Uterus (tissue), 3 donors: ENCODE measurements at regions not wholly inside any gene's neighbourhood (a gene's known extent, or its start where the extent isn't known, plus 50 kb on each side); places are given as distances from the start of the nearest gene placed in this dataset.

Experiments used
- DNase-seq, 2 donors: peaks; one replicate each; pipeline ENCODE4 v3.0.0-alpha.2; 2019 to 2020
- H3K27ac ChIP-seq, 2 donors: fragments of 200-600 bp; sonication (generic); 1 replicate in 1 of 2; 2 replicates in 1 of 2; pipeline ENCODE4 v1.5.1; 2016 to 2018
- H3K27me3 ChIP-seq, 2 donors: fragments of 200-600 bp; sonication (generic); one replicate each; pipeline ENCODE4 v1.5.1; 2018 to 2019; ENCODE audit warnings: control low read depth in 1 of 2
- H3K36me3 ChIP-seq, 2 donors: fragments of 200-600 bp; sonication (generic); one replicate each; pipeline ENCODE4 v1.5.1; 2019; ENCODE audit warnings: control low read depth in 1 of 2
- H3K4me1 ChIP-seq, 2 donors: fragments of 200-600 bp; sonication (generic); one replicate each; pipeline ENCODE4 v1.5.1; 2018 to 2019; ENCODE audit warnings: control low read depth in 1 of 2
- H3K4me3 ChIP-seq, 2 donors: fragments of 200-600 bp; sonication (generic); 1 replicate in 1 of 2; 2 replicates in 1 of 2; pipeline ENCODE4 v1.5.1; 2018 to 2019; ENCODE audit warnings: mild to moderate bottlenecking in 1 of 2
- H3K9me3 ChIP-seq, 2 donors: fragments of 200-600 bp; sonication (generic); one replicate each; pipeline ENCODE4 v1.5.1; 2019; ENCODE audit warnings: control low read depth in 1 of 2
- CTCF ChIP-seq, 4 experiments: fragments of 200-600 bp in 2 of 4; fragments of 450-650 bp in 2 of 4; sonication (generic) in 2 of 4; IDR thresholded peaks; one replicate each; pipeline ENCODE4 v1.5.1; 2016 to 2019; ENCODE audit warnings: antibody characterized with exemption in 4 of 4, mild to moderate bottlenecking in 2 of 4, moderate library complexity in 1 of 4
- POLR2A ChIP-seq, 2 donors: fragments of 450-650 bp; IDR thresholded peaks; one replicate each; pipeline ENCODE4 v1.6.1; 2016; ENCODE audit warnings: antibody characterized with exemption in 2 of 2, mild to moderate bottlenecking in 1 of 2, moderate library complexity in 1 of 2
- intact Hi-C: fragments of 100-400 bp; cut with DNase I; formaldehyde crosslinking; loops from one replicate; pipeline ENCODE4 v1.15.1; 2023; ENCODE audit warnings: low total_unique reads
- donor health status: DM: yes; HTN: yes; CAD: no.

GRCh38 chr6:21310568-21311140, 282.9 kb upstream of the SOX4 start:
- no peak overlapping the region for H3K4me3 ChIP-seq
- H3K4me1 ChIP-seq, result no peaks in the 10 kb centered on the region
- no peak for TF ChIP-seq CTCF (IDR thresholded peaks at IDR 0.05)
- TF ChIP-seq POLR2A (IDR thresholded peaks at IDR 0.05), result no peak
- H3K9me3 ChIP-seq, result no peaks in the 10 kb centered on the region
- H3K36me3 ChIP-seq, result no peaks in the 10 kb centered on the region
- H3K27me3 ChIP-seq, result no peaks in the 10 kb centered on the region
- H3K27ac ChIP-seq, result no peak overlapping the region
- DNase-seq, result no peak
- intact Hi-C loops, result no loop called here

- Histone ChIP-seq H3K27ac (no peak overlapping the region), H3K36me3 (no peaks in the 10 kb centered on the region), H3K4me1 (no peaks in the 10 kb centered on the region), H3K4me3 (no peak overlapping the region), H3K27me3 (no peaks in the 10 kb centered on the region), H3K9me3 (no peaks in the 10 kb centered on the region)
- DNase-seq, result no peak
- TF ChIP-seq POLR2A (IDR thresholded peaks at IDR 0.05) (no peak), CTCF (IDR thresholded peaks at IDR 0.05) (no peak)
- intact Hi-C loops, result no loop called here
These were observed 281.4 kb upstream of the SOX4 start for GRCh38 chr6:21312118-21312517.

GRCh38 chr6:21317642-21318041, 275.9 kb upstream of the SOX4 start:
- Histone ChIP-seq H3K27ac (no peak overlapping the region), H3K4me3 (no peak overlapping the region), H3K9me3 (no peaks in the 10 kb centered on the region), H3K36me3 (no peaks in the 10 kb centered on the region), H3K27me3 (no peaks in the 10 kb centered on the region), H3K4me1 (no peaks in the 10 kb centered on the region)
- DNase-seq, result no peak
- no peak for TF ChIP-seq CTCF (IDR thresholded peaks at IDR 0.05)
- no peak for TF ChIP-seq POLR2A (IDR thresholded peaks at IDR 0.05)
- intact Hi-C loops, result no loop called here

GRCh38 chr6:21321076-21321475, 272.5 kb upstream of the SOX4 start:
- H3K27me3 ChIP-seq, result no peaks in the 10 kb centered on the region
- DNase-seq, result no peak
- no peaks in the 10 kb centered on the region for H3K9me3 ChIP-seq
- intact Hi-C loops, result no loop called here
- no peaks in the 10 kb centered on the region for H3K36me3 ChIP-seq
- no peak for TF ChIP-seq CTCF (IDR thresholded peaks at IDR 0.05)
- TF ChIP-seq POLR2A (IDR thresholded peaks at IDR 0.05), result no peak
- H3K27ac ChIP-seq, result no peak overlapping the region
- H3K4me1 ChIP-seq, result no peaks in the 10 kb centered on the region
- H3K4me3 ChIP-seq, result no peak overlapping the region

GRCh38 chr6:21321531-21321930, 272.0 kb upstream of the SOX4 start:
- intact Hi-C loops, result no loop called here
- DNase-seq, result no peak
- H3K27ac ChIP-seq, result no peak overlapping the region
- no peaks in the 10 kb centered on the region for H3K27me3 ChIP-seq
- no peak overlapping the region for H3K4me3 ChIP-seq
- no peaks in the 10 kb centered on the region for H3K4me1 ChIP-seq
- no peak for TF ChIP-seq POLR2A (IDR thresholded peaks at IDR 0.05)
- TF ChIP-seq CTCF (IDR thresholded peaks at IDR 0.05), result no peak
- H3K9me3 ChIP-seq, result no peaks in the 10 kb centered on the region
- no peaks in the 10 kb centered on the region for H3K36me3 ChIP-seq
